GM23338 (cell line): ENCODE measurements at regions not wholly inside any gene's neighbourhood (a gene's known extent, or its start where the extent isn't known, plus 50 kb on each side); places are given as distances from the start of the nearest gene placed in this dataset.

Experiments
- ATAC-seq: fragments of 200-7000 bp; cut with Tn5 transposase; 3 replicates; pipeline ENCODE4 v1.9.1; 2020
- DNase-seq: peaks from one replicate; pipeline ENCODE4 v3.0.0-alpha.2; 2015; ENCODE audit warnings: low spot score
- H2AFZ ChIP-seq: fragments of 200-600 bp; sonication (generic); 2 replicates; pipeline ENCODE4 v1.8.0; 2016; ENCODE audit warnings: antibody characterized with exemption, mild to moderate bottlenecking, moderate library complexity
- H3F3A ChIP-seq: fragments of 200-600 bp; sonication (generic); replicated peaks from 2 replicates; pipeline ENCODE4 v1.8.0; 2017; ENCODE audit warnings: antibody characterized with exemption, mixed run types, low read depth
- H3K27ac ChIP-seq: fragments of 200-600 bp; sonication (generic); 2 replicates; pipeline ENCODE4 v1.6.1; 2016; ENCODE audit warnings: low read depth
- H3K27me3 ChIP-seq: fragments of 200-600 bp; sonication (generic); 2 replicates; pipeline ENCODE4 v1.8.0; 2016; ENCODE audit warnings: mild to moderate bottlenecking, mixed run types, moderate library complexity; ENCODE audit not compliant: insufficient read depth
- H3K36me3 ChIP-seq: fragments of 200-600 bp; sonication (generic); 2 replicates; pipeline ENCODE4 v1.8.0; 2016; ENCODE audit warnings: mild to moderate bottlenecking; ENCODE audit not compliant: insufficient read depth
- H3K4me1 ChIP-seq: fragments of 200-600 bp; sonication (generic); 2 replicates; pipeline ENCODE4 v1.8.0; 2016; ENCODE audit warnings: mild to moderate bottlenecking, moderate library complexity; ENCODE audit not compliant: insufficient read depth
- H3K4me2 ChIP-seq: fragments of 200-600 bp; sonication (generic); 2 replicates; pipeline ENCODE4 v1.7.1; 2017; ENCODE audit warnings: mixed run types
- H3K4me3 ChIP-seq: fragments of 200-600 bp; sonication (generic); 2 replicates; pipeline ENCODE4 v1.6.1; 2016; ENCODE audit warnings: mixed run types
- H3K79me2 ChIP-seq: fragments of 200-600 bp; sonication (generic); replicated peaks from 2 replicates; pipeline ENCODE4 v1.8.0; 2017; ENCODE audit warnings: mild to moderate bottlenecking; ENCODE audit not compliant: insufficient read depth
- H3K9me2 ChIP-seq: fragments of 200-600 bp; sonication (generic); 2 replicates; pipeline ENCODE4 v1.8.0; 2017; ENCODE audit not compliant: insufficient read depth
- H4K20me1 ChIP-seq: fragments of 200-600 bp; sonication (generic); replicated peaks from 2 replicates; pipeline ENCODE4 v1.8.0; 2017; ENCODE audit warnings: mild to moderate bottlenecking; ENCODE audit not compliant: insufficient read depth
- H3K27ac Mint-ChIP-seq: 2 replicates; pipeline ENCODE4 v1.8.0; 2020; ENCODE audit warnings: inconsistent platforms, mild to moderate bottlenecking, moderate library complexity, mixed read lengths
- H3K27me3 Mint-ChIP-seq: 3 replicates; pipeline ENCODE4 v1.8.0; 2022; ENCODE audit warnings: low read depth, mild to moderate bottlenecking, moderate library complexity, mixed read lengths, inconsistent platforms; ENCODE audit not compliant: insufficient read depth, poor library complexity
- H3K36me3 Mint-ChIP-seq: 3 replicates; pipeline ENCODE4 v1.8.0; 2021; ENCODE audit warnings: low read depth, mild to moderate bottlenecking, inconsistent platforms, moderate library complexity, mixed read lengths
- H3K4me1 Mint-ChIP-seq: 3 replicates; pipeline ENCODE4 v1.8.0; 2020; ENCODE audit warnings: mild to moderate bottlenecking, inconsistent platforms, mixed read lengths
- H3K4me3 Mint-ChIP-seq: 3 replicates; pipeline ENCODE4 v1.8.0; 2021; ENCODE audit warnings: moderate library complexity, mild to moderate bottlenecking, inconsistent platforms, mixed read lengths
- H3K9me3 Mint-ChIP-seq: 3 replicates; pipeline ENCODE4 v1.8.0; 2020; ENCODE audit warnings: moderate library complexity, mild to moderate bottlenecking, inconsistent platforms, mixed read lengths
- CREB1 ChIP-seq: fragments of 250-450 bp; sonication (Bioruptor Pico); IDR thresholded peaks from 2 replicates; pipeline ENCODE4 v1.5.0; 2020; ENCODE audit warnings: low read depth, mild to moderate bottlenecking, moderate library complexity
- ETS1 ChIP-seq: IDR thresholded peaks from 2 replicates; pipeline ENCODE4 v1.6.1; 2016; ENCODE audit warnings: antibody characterized with exemption
- EZH2 ChIP-seq: fragments of 200-600 bp; sonication (generic); IDR thresholded peaks from one replicate; pipeline ENCODE4 v1.8.0; 2017; ENCODE audit warnings: antibody characterized with exemption, mild to moderate bottlenecking, low read depth; ENCODE audit not compliant: unreplicated experiment
- EZH2phosphoT487 ChIP-seq: fragments of 200-600 bp; sonication (generic); IDR thresholded peaks from one replicate; pipeline ENCODE4 v1.8.1; 2018; ENCODE audit warnings: antibody characterized with exemption; ENCODE audit not compliant: unreplicated experiment
- JUNB ChIP-seq: IDR thresholded peaks from one replicate; pipeline ENCODE4 v1.6.1; 2016; ENCODE audit warnings: antibody characterized with exemption; ENCODE audit not compliant: unreplicated experiment
- POLR2AphosphoS5 ChIP-seq: IDR thresholded peaks from 2 replicates; pipeline ENCODE4 v1.6.1; 2016; ENCODE audit warnings: antibody characterized with exemption, low read depth
- REST ChIP-seq: IDR thresholded peaks from one replicate; pipeline ENCODE4 v1.6.1; 2018; ENCODE audit warnings: antibody characterized with exemption; ENCODE audit not compliant: unreplicated experiment
- STAT1 ChIP-seq: IDR thresholded peaks from one replicate; pipeline ENCODE4 v1.6.1; 2016; ENCODE audit warnings: antibody characterized with exemption; ENCODE audit not compliant: unreplicated experiment
- ZNF114 ChIP-seq: fragments of 250-450 bp; sonication (Bioruptor Pico); IDR thresholded peaks from 2 replicates; pipeline ENCODE4 v1.5.0; 2020; ENCODE audit warnings: mild to moderate bottlenecking, moderate library complexity
- ZNF331 ChIP-seq: fragments of 250-450 bp; sonication (Bioruptor Pico); IDR thresholded peaks from 2 replicates; pipeline ENCODE4 v1.5.0; 2020; ENCODE audit warnings: low read depth, mild to moderate bottlenecking, moderate library complexity
- ZNF462 ChIP-seq: fragments of 250-450 bp; sonication (Bioruptor Pico); IDR thresholded peaks from 2 replicates; pipeline ENCODE4 v1.5.0; 2020; ENCODE audit warnings: mild to moderate bottlenecking, moderate library complexity

GRCh38 chr1:30478283-30478682, 245.1 kb downstream of the MATN1 start (continued):
- TF ChIP-seq REST (no peak), POLR2AphosphoS5 (no peak), EZH2phosphoT487 (no peak), CREB1 (CRISPR knock-in tag) (no peak), STAT1 (no peak), ETS1 (no peak), JUNB (no peak)

- H3K27me3 ChIP-seq: no peaks in the 10 kb centered on the region
Observed at GRCh38 chr1:30477588-30477987, 245.8 kb downstream of the MATN1 start.

More at GRCh38 chr1:30477588-30477987, 245.8 kb downstream of the MATN1 start:
- Histone ChIP-seq H3K4me1 (no peaks in the 10 kb centered on the region), H3F3A (no peaks in the 10 kb centered on the region), H3K36me3 (no peaks in the 10 kb centered on the region), H2AFZ (no peak overlapping the region), H4K20me1 (no peaks in the 10 kb centered on the region), H3K79me2 (no peaks in the 10 kb centered on the region), H3K27ac (no peak overlapping the region), H3K9me2 (no peaks in the 10 kb centered on the region), H3K4me3 (no peak overlapping the region), H3K4me2 (no peak overlapping the region)
- Mint-ChIP-seq H3K4me3 (no peak overlapping the region), H3K4me1 (no peaks in the 10 kb centered on the region; the same call in 2 of the 3 replicates), H3K27ac (no peak overlapping the region; the same call in 1 of the 2 replicates), H3K9me3 (peaks cover 40% of the 10 kb centered on the region), H3K27me3 (peaks cover 7% of the 10 kb centered on the region), H3K36me3 (peaks cover 17% of the 10 kb centered on the region)
- no peak for TF ChIP-seq ETS1
- TF ChIP-seq ZNF114 (CRISPR knock-in tag): no peak
- no peak for TF ChIP-seq ZNF462
- no peak for TF ChIP-seq JUNB
- no peak for TF ChIP-seq ZNF331 (CRISPR knock-in tag)
- no peak for TF ChIP-seq EZH2
- DNase-seq (no peak), ATAC-seq (no peak)
